ENCODE measurements at regions not wholly inside any gene's neighbourhood (a gene's known extent, or its start where the extent isn't known, plus 50 kb on each side); places are given as distances from the start of the nearest gene placed in this dataset.

DNA sequence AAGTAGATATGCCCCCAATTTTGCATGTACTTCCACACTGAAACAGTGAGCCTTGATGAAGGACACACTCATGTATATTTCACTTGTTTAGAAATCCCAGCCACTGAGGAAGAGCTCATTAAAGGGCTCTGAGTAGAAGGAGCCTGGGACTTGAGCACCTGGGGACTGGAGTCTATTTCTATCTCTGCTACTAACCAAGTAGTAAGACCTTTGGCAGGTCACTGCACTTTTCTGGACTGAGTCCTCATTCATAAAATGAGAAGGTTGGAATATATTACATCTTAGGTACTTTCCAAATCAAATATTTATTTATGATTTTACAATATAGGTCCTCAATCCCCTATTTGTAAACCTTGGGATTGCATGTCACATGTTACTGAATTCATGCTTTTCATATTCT lies 78.2 kb upstream of the C4orf54 start:
- TF ChIP-seq POLR2A (IDR thresholded peaks at IDR 0.05) (no peak), CTCF (IDR thresholded peaks at IDR 0.05) (no peak)

Data from right lobe of liver (tissue), 4 donors.